DOHH2 (cell line): ENCODE measurements at regions not wholly inside any gene's neighbourhood (a gene's known extent, or its start where the extent isn't known, plus 50 kb on each side); places are given as distances from the start of the nearest gene placed in this dataset.

Source experiments
- CTCF ChIP-seq: fragments of 200-600 bp; sonication (generic); IDR thresholded peaks from one replicate; pipeline ENCODE4 v1.5.1; 2014; ENCODE audit warnings: antibody characterized with exemption, mild to moderate bottlenecking, low read depth, low read length; ENCODE audit not compliant: poor library complexity, severe bottlenecking
- EZH2phosphoT487 ChIP-seq: fragments of 200-600 bp; sonication (generic); IDR thresholded peaks from 2 replicates; pipeline ENCODE4 v1.6.1; 2017; ENCODE audit warnings: borderline replicate concordance, mild to moderate bottlenecking, antibody characterized with exemption, low read length, moderate library complexity, mixed read lengths

- TF ChIP-seq CTCF (no peak), EZH2phosphoT487 (no peak)
Observed at GRCh38 chr9:115879451-115879850, 274.1 kb upstream of the PAPPA start.
